HG03159 (cell line): ENCODE measurements at regions not wholly inside any gene's neighbourhood (a gene's known extent, or its start where the extent isn't known, plus 50 kb on each side); places are given as distances from the start of the nearest gene placed in this dataset.
"Not testable (repeated sequence)": the region's sequence is repeated elsewhere in the genome, so short reads cannot be mapped to it uniquely, and the experiment has no call there.

Experiments used
- ATAC-seq: cut with Tn5 transposase; IDR thresholded peaks from one replicate; pipeline ENCODE4 v1.9.1; 2021; ENCODE audit warnings: mild to moderate bottlenecking, moderate library complexity; ENCODE audit not compliant: unreplicated experiment

- not testable (repeated sequence) for ATAC-seq
Measured at GRCh38 chr16:29136046-29136696, 151.3 kb downstream of the LAT start.

GRCh38 chr16:29135098-29135497 lies 150.2 kb downstream of the LAT start:
- ATAC-seq: not testable (repeated sequence)

- ATAC-seq: not testable (repeated sequence)
Measured at GRCh38 chr16:29133681-29134430, 149.0 kb downstream of the LAT start.

- ATAC-seq: not testable (repeated sequence)
Measured at GRCh38 chr16:29132869-29133268, 148.0 kb downstream of the LAT start.

- not testable (repeated sequence) for ATAC-seq
Measured at GRCh38 chr16:29132444-29132843, 147.6 kb downstream of the LAT start.

GRCh38 chr16:29130901-29131851 lies 146.3 kb downstream of the LAT start:
- ATAC-seq: not testable (repeated sequence)

- not testable (repeated sequence) for ATAC-seq
Measured at GRCh38 chr16:29130131-29130711, 145.4 kb downstream of the LAT start.

- ATAC-seq: not testable (repeated sequence)
Measured at GRCh38 chr16:29129458-29130038, 144.7 kb downstream of the LAT start.

GRCh38 chr16:29128732-29129457 lies 144.0 kb downstream of the LAT start:
- ATAC-seq: not testable (repeated sequence)

GRCh38 chr16:29127806-29128420 lies 143.1 kb downstream of the LAT start:
- not testable (repeated sequence) for ATAC-seq

- ATAC-seq: no peak
Measured at GRCh38 chr16:29126616-29127015, 141.8 kb downstream of the LAT start.

GRCh38 chr16:29126057-29126494 lies 141.2 kb downstream of the LAT start:
- no peak for ATAC-seq

GRCh38 chr16:29124828-29125227 lies 140.0 kb downstream of the LAT start:
- no peak for ATAC-seq

- not testable (repeated sequence) for ATAC-seq
Measured at GRCh38 chr16:29124162-29124561, 139.3 kb downstream of the LAT start.

GRCh38 chr16:29120680-29121079 lies 135.8 kb downstream of the LAT start:
- not testable (repeated sequence) for ATAC-seq

- not testable (repeated sequence) for ATAC-seq
Measured at GRCh38 chr16:29118301-29118957, 133.6 kb downstream of the LAT start.

GRCh38 chr16:29117631-29118030 lies 132.8 kb downstream of the LAT start:
- no peak for ATAC-seq

GRCh38 chr16:29116980-29117379 lies 132.1 kb downstream of the LAT start:
- ATAC-seq: no peak

- ATAC-seq: not testable (repeated sequence)
Measured at GRCh38 chr16:29116207-29116606, 131.4 kb downstream of the LAT start.
